HG03378 (cell line): ENCODE measurements at regions not wholly inside any gene's neighbourhood (a gene's known extent, or its start where the extent isn't known, plus 50 kb on each side); places are given as distances from the start of the nearest gene placed in this dataset.

ENCODE experiments used
- ATAC-seq: cut with Tn5 transposase; IDR thresholded peaks from one replicate; pipeline ENCODE4 v1.9.1; 2021; ENCODE audit warnings: mild to moderate bottlenecking, moderate library complexity; ENCODE audit not compliant: unreplicated experiment

DNA sequence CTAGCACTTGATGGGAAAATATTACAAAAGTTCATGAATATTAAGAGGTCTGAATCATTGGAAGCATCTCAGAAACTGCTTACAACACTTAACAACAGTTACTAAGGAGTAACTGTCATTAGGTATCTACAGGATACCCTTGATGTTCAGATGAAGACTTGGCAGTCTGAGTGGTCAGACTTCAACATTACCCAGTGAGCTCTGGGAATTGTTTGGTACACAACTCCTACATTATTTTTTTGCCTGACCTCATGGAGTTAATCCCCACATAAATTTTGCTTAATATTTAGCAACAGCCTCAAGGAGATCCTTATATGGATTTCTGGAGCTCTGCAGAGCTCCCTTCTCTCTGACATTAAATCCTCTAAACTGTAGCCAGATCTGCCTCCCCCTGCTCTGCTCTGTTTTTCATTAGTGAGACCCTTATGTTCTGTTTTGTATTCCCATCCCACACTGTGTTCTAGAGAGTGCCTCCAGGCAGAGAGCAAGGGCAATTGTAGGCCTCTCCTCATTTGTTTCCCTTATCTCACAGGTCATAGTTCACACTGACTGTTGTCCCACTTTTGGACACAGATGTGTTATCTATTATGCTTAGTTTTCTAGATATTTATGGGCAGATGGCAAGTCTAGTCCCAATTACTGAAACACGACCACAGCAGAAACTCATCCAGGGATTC lies 368.8 kb downstream of the GASK1B start:
- no peak for ATAC-seq

DNA sequence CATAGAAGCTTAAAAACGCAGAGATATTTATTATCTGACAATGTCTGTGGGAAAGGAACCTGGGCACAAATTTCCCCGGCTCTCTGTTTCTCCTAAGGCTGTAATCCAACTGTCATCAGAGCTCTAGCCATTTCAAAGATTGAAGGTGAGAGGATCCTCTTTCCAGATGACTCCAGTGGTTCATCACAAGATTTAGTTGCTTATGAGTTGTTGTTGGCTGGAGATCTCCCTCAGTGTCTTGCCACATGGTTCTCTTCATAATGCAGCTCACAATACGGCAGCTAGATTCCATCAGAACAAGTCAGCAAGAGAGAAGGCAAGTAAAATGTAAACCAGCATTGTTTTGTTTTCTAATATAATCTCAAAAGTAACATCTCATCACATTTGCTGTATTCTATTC lies 369.4 kb downstream of the GASK1B start:
- no peak for ATAC-seq

DNA sequence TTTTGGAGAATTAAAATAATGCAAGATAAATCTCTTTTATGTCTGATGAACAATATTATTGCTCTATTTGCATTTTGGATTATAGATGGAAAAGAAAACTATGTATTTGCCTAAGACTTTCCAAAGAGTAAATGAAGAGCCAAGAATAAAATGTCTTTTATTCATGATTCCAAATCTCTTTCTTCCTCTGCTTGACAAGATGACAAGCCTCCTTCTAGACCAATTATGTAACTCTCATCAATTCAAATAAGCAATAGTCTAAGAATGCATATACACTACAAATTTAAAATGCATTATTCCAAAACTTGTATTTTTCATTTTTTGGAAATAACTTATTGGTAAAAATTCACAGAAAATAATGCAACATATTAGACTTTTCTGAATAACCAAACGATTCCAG lies 377.3 kb downstream of the GASK1B start:
- no peak for ATAC-seq

DNA sequence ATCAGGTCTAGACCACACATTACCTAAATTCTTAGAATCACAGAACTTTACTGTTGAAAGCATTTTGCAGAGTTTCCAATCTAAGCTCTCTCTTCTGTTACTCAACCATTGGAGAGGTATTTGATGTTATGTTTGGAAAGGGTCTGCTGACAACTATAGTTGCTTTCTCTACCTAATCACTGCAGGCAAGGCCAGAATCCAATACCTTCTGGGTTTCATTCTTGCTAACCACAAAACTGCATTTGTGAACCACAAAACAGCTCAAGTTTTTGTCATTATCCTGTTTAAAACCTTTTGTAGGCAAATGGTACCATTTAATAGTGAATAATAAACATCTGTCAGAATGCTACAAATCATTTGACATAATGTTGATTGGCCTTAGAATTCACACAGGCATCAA lies 380.1 kb downstream of the GASK1B start:
- ATAC-seq: no peak

DNA sequence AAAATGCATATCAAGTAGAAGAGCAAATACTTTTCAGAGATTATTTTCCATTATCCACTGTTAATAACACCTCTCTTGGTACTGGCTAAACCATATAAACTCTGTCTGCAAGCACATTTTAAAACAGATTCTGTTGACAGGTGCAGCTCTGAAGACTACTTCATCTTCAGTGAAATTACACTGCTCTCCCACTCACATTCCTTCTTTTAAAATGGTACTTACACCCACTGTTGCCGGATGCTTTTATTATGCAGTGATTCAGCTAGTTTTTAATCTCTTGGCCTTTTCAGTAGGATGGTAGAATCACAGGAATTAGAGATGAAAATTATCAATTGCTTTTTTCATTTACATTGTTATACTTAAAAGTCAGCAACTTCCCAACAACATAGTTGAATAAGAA lies 381.6 kb downstream of the GASK1B start:
- ATAC-seq: no peak

DNA sequence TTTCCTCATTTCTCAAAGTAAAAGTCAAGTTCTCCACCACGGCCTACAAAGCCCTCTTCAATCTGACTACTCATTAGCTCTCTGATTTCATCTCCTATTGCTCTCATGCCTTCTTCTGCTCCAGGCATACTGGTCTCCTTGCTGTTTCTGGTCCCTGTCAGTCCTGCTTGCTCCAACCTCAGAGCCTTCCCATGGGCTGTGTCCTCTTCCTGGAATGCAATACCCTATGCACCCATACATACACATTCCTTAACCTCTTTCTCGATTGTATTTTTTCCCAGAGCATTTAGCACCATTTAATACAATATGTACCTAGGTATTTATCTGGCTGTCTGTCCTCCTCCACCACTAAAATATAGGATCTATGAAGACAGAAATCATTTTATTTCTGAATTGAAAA lies 385.2 kb downstream of the GASK1B start:
- ATAC-seq: no peak

DNA sequence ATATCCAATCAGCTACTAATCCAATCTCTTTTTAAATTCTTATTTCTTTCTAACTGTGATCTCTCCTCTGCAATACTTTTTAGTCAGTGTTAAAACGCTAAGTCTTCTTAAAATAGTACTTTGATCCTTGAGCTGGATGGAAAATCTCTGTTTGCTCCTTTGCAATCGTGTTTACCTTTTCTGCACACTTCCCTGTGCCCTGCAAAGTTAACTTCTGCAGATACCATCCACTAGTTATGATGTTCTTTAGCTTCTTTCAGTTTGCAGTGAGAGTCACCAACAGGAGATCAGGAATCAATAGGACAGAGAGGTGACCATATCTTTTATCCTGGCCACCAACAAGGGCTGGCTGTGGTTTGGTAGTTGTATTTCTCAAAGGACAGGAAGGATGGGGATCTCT lies 391.5 kb downstream of the GASK1B start:
- ATAC-seq: no peak

DNA sequence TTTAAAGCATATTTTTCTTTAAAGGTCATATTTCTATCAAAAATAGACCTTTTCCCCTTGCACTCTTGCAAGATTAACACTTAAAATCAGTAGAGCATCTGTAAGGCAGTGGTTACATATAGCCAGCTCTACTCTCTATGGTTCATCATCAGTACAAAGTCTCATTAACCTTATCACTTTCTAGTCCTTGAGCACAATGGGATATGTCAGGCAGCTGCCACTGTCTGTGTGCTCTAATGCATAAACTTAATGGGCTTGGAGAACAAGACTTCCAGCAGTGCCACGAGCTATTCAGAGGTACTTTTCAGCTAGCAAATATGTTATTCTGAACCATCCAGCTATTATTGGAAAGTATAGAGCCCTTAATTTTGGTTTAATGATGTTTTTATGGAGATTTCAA lies 393.7 kb downstream of the GASK1B start:
- no peak for ATAC-seq

DNA sequence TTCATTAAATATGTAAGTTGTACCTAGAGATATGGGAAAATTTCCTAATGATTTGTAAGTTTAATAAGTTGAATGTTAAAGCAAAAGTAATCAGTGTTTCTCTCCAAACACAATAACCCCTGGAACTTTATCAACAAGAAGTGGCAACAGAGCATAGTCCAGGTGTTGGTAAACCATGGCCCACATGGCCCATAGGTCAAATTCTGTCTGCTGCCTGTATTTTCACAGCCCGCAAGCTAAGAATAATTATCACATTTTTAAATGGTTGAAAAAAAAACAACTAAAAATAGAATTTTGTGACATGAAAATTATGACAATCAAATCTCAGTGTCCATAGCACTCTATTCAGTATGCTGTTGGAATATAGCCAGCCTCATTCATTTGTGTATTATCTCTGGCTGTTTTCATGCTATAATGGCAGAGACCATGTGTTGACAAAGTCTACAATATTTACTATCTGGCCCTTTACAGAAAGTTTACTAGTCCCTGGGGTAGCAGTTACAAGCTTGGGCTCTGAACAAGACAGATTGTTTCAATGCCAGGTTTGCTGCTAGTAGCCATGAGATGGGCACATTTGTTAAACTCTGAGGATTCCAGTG lies 395.8 kb downstream of the GASK1B start:
- no peak for ATAC-seq

DNA sequence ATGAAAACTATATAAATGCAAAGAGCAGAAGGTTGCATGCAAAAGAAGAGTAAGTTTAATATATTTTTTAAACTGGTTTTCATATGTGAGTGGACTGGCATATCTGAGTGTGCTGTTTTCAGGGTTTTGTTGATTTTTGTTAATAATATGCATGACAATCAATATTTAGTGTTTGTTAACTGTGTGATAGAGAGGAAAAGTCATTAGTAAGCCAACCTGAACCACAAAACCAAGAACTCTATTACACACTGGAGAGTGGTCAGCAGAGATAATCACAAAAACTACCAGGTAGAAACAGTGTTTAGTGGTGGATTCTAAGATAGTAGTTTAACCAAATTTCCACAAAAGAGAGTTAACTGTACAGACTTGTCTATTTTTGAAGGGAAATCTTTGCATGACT lies 396.9 kb downstream of the GASK1B start:
- no peak for ATAC-seq

DNA sequence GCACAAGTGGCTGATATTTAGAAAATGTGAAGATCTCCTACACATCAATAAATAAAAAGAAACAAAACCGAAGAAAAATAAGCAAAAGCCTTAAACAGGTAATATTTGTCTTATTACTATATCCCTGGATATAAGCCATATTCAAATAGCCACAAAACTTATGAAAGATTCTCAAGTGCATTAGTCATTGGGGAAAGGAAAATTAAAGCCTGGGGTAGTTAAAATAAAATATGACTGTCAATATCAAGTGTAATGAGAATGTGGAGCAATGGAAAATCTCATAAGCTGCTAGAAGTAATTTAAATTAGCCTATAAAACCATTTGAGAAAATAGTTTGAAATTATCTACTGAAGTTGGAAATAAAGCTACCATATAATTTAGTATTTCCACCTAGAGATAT lies 399.9 kb downstream of the GASK1B start:
- no peak for ATAC-seq

DNA sequence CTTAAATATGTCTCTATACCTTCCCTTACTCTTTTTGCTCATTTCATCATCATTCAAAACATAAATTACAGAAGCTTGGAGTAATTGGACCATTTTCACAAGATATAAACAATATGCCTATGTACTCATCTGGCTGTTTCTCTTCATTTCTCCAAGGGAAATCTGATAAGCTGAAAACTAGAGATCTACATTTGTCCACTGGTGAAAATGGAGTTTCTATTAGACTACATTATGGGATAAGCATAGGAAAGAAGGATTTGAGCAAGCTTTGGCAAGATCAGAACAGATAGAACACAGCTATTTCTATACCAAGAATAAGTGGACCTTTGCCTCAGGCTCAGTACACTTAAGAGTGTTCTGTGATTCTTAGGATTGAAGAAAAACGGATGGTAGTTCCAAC lies 404.4 kb downstream of the GASK1B start:
- ATAC-seq: no peak

DNA sequence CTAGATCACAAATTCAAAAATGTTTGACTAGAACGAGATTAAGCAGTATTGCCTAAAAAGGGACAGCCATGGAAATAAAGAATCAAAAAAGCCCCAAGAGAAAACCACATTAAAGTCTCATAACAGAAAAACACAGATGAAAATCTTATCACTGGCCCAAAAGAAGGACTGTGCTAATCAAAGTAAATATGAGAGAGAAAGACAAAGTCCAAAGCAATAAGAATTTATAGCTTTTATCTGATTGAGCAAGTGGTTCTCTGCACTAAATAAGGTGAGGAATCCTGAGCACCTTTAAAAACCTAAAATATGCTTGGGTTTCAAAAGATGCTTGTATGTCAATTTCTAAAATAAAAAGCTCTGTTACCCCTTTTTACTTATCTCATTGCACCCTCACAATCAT lies 409.3 kb downstream of the GASK1B start:
- no peak for ATAC-seq

DNA sequence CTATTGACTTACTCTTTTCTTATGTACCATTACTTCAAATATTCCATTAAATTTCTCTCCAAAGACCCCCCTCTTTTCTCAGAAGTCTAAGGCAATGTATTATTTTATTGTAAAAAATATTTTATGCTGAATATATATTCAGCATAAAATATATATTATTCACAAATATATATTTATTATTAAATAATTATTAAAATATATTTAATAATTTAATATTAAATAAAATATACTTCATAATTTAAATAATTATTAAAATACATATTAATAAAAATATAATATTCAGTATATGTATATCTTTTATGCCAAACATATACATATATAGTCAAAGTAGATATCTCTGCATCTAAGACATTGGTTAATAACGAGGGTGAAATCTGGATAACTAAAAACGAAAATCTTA lies 418.4 kb downstream of the GASK1B start:
- no peak for ATAC-seq

DNA sequence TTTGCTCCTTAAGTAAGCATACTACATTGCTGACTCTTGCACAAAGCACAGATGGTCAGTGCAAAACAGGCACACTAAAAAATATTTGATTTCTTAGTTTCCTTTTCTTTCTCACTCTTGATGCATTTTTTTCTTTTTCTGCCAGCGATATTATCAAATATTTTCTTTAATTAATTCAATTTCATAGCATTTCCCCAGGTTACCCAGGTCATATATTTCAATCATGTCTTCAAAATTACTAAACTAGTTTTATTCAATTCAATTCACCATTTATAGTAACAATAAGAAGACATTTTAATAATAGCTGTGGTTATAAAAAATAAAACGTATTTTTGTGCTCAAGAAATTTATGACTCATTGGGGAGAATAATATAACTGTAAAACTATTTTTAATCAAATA lies 421.2 kb downstream of the GASK1B start:
- no peak for ATAC-seq

DNA sequence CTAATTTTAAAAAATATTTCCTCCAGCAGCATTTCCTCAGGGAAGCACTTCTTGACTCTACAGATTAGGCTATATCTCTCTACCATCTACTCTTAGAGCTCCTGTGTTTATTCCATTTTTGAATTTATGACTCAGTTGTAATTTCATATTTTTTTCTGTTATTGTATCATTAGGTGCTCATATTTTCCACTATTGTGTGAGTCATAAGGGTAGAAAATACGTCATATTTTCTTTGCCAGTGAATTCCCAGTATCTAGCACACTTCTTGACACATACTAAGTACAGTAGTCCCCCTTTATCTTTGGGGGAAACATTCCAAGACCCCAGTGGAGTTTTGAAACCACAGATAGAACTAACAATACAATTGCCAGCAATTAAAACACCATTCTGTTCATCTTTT lies 431.2 kb downstream of the GASK1B start:
- no peak for ATAC-seq

DNA sequence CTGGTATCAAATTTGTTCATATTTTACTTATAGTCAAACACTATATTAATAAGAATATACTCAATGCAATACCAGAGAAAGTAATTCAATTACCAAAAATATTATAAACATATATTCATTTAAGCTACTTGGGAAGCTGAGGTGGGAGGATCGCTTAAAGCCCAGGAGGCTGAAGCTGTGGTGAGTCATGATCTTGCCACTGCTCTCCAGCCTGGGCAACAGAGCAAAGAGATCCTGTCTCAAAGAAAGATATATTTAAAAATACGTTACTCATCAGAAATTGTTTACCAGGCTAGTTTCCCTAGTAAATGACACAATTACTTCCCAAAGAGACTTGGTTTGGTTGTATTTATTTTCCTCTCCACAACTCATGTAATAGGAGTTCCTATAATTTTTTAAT lies 433.6 kb downstream of the GASK1B start:
- ATAC-seq: no peak

DNA sequence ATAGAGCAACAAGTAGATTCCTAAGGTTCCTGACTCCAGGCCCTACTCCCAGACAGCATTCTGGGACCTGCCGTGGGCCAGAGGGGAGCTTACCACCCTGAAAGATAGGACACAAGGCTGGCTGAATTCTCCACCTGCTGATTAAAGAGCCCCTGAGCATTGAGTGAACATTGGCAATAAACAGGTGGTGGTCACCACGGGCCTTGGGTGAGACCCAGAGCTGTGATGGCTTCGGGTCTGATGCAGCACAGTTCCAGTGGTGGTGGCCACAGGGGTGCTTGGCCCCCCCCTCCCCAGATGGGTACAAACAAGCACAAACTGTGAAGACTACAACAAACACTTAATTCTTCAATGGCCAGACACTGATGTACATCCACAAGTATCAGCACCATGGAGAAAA lies 444.6 kb downstream of the GASK1B start:
- ATAC-seq: no peak

DNA sequence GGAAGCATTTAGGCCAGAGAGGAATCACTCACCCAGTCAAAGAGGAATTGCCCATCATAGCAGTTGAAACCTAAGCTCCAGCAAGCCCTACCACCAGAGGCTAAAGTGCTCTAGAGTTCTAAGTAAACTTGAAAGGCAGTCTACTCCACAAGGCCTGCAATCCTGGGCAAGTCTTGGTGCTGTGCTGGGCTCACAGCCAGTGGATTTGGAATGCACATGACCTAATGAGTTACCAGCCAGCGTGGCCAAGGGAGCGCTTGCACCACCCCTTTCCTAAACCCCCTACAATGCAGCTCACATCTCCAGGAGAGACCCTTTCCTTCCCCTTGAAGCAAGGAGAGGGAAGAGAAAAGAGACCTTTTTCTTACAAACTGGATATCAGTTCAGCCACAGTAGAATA lies 445.7 kb downstream of the GASK1B start:
- ATAC-seq: no peak

DNA sequence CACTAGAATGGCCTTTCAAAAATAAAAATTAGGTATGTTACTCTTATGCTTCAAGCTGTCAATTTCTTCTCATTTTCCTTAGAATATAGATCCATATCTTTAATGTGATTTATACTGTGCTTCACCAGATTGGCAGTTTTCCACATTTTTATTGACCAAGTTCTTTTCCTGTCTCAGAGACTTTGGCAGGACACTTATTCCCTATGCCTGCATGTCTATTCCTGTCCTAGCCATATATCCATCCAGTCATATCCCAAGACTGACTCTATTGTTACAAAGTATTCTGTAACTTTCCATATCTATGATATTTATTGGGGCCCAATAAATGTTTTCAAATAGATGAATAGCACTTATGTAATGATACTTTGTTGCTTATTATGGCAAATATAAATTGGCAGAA lies 450.7 kb downstream of the GASK1B start:
- ATAC-seq: no peak

DNA sequence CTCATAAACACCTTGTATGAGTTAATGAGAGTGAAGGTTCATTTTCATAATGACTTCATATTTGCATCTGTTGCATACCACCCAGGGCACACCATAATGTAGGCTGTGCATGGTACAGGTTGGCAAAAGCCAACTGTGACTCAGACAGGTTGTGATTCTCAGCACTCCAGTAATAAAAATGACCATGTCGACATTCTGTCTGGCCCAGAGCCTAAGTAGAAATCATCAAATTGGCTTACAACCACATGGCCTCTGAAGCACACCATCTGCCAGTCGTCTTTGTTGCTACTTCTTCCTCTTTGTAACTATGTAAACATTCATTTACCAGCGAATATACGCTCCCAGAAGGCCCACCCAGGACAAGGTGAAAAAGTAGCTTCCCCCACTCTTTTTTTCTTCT lies 459.5 kb downstream of the GASK1B start:
- no peak for ATAC-seq

DNA sequence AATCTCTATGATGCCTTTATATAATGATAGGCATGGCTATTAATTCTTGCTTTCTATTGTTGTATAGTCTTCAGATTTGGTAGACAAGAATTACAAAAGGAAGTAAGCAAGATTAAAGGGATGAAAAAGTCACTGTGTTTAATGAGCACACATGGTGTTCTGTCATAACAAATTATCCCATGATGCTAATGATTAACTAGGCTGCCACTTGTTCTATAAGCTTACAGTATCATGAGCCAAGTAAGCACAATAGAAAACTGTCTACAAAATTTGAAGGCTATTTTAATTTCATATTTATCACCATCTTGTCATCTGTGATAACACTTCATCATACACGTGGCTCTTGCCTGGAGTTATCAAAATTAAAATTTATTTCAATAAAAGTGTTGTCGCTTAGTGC lies 466.7 kb downstream of the GASK1B start:
- ATAC-seq: no peak

DNA sequence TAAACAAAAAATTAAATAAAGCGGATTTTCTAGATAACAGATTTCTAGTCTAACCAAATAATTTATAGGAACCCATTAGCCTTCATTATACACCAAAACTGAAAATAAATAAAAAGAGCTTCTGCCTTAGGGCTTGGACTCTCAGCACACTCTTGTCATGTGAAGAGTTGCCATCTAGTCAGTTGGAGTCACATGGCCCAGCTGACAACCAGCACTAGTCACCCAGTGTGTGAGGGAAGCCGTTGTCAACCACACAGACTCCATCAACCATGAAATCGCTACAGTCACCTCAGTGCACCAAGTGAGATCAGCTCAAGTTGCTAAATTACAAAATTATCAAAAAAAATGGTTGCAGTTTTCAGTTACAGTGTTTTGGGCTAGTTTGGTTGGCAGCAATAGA lies 470.0 kb downstream of the GASK1B start:
- ATAC-seq: no peak
